Duodenal mucosa (tissue), 2 donors: ENCODE measurements at regions not wholly inside any gene's neighbourhood (a gene's known extent, or its start where the extent isn't known, plus 50 kb on each side); places are given as distances from the start of the nearest gene placed in this dataset.
"Not testable (repeated sequence)": the region's sequence is repeated elsewhere in the genome, so short reads cannot be mapped to it uniquely, and the experiment has no call there.

ENCODE experiments used
- H3K27ac ChIP-seq: one replicate; pipeline ENCODE4 v1.7.0; 2013; ENCODE audit warnings: low read depth, low read length
- H3K27me3 ChIP-seq, 2 donors: one replicate each; pipeline ENCODE4 v1.7.0; 2013; ENCODE audit warnings: low read length in 2 of 2, control low read depth in 1 of 2; ENCODE audit not compliant: insufficient read depth in 2 of 2, control insufficient read depth in 1 of 2
- H3K36me3 ChIP-seq, 2 donors: one replicate each; pipeline ENCODE4 v1.7.0; 2013; ENCODE audit warnings: low read length in 2 of 2, control low read depth in 1 of 2; ENCODE audit not compliant: insufficient read depth in 2 of 2, control insufficient read depth in 1 of 2
- H3K4me1 ChIP-seq, 2 donors: one replicate each; pipeline ENCODE4 v1.7.0; 2013; ENCODE audit warnings: low read length in 2 of 2, control low read depth in 1 of 2; ENCODE audit not compliant: insufficient read depth in 2 of 2, control insufficient read depth in 1 of 2
- H3K4me3 ChIP-seq, 2 donors: one replicate each; pipeline ENCODE4 v1.7.0; 2013; ENCODE audit warnings: low read length in 2 of 2, low read depth in 1 of 2
- H3K9ac ChIP-seq, 2 donors: one replicate each; pipeline ENCODE4 v1.7.0; 2013; ENCODE audit warnings: low read length in 2 of 2, low read depth in 1 of 2
- H3K9me3 ChIP-seq, 2 donors: one replicate each; pipeline ENCODE4 v1.7.0; 2013; ENCODE audit warnings: low read length in 2 of 2, control low read depth in 1 of 2; ENCODE audit not compliant: control insufficient read depth in 1 of 2

- H3K4me3 ChIP-seq: no peak overlapping the region
- no peak overlapping the region for H3K9ac ChIP-seq
- H3K27ac ChIP-seq: no peak overlapping the region
- H3K27me3 ChIP-seq: no peaks in the 10 kb centered on the region
- H3K9me3 ChIP-seq: no peaks in the 10 kb centered on the region
- no peaks in the 10 kb centered on the region for H3K36me3 ChIP-seq
- no peaks in the 10 kb centered on the region for H3K4me1 ChIP-seq
Observed at GRCh38 chr1:101438359-101438758, 201.5 kb downstream of the S1PR1 start.

DNA sequence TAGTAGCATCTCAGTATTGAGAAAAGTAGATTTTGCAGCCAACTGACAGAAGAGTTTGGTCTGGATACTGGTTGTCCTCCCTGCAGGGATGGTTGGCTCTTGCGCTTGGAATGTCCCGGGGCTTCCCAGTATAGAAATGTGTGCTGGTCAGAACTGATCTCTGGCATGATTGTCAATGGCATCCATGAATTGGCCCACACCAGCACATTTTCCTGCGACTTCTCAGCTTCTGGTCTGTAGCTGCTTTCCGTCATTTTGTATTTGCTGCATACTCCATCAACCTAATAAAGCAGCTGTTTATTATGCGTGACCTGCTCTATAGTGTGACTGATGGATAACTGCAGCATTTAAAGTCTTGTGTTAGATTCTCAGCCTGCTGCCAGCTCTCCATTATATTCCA is 203.7 kb downstream of the S1PR1 start:
- no peaks in the 10 kb centered on the region for H3K27me3 ChIP-seq
- no peaks in the 10 kb centered on the region for H3K9me3 ChIP-seq
- no peaks in the 10 kb centered on the region for H3K4me1 ChIP-seq
- H3K27ac ChIP-seq: no peak overlapping the region
- no peak overlapping the region for H3K9ac ChIP-seq
- H3K4me3 ChIP-seq: no peak overlapping the region
- no peaks in the 10 kb centered on the region for H3K36me3 ChIP-seq

DNA sequence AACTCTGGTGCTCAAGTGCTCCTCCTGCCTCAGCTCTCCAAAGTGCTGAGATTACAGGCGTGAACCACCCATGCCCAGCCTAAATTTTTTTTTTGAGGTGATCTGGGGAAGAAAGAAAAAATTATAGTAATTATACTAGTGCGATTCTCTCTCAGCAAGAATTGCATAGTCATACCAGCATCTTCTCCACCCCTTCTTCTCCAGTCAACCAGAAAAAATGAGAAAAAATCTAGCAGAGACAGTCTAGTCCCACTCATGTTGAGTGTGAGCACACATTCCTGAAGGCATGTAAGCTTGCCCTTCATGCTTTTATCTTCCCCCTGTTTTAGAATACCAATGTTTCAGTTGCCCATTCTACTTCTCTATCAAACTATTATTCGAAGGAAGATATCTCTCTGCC is 207.6 kb downstream of the S1PR1 start:
- Histone ChIP-seq H3K4me1 (no peaks in the 10 kb centered on the region), H3K9ac (no peak overlapping the region), H3K27me3 (no peaks in the 10 kb centered on the region), H3K4me3 (no peak overlapping the region), H3K36me3 (no peaks in the 10 kb centered on the region), H3K9me3 (no peaks in the 10 kb centered on the region), H3K27ac (no peak overlapping the region)

DNA sequence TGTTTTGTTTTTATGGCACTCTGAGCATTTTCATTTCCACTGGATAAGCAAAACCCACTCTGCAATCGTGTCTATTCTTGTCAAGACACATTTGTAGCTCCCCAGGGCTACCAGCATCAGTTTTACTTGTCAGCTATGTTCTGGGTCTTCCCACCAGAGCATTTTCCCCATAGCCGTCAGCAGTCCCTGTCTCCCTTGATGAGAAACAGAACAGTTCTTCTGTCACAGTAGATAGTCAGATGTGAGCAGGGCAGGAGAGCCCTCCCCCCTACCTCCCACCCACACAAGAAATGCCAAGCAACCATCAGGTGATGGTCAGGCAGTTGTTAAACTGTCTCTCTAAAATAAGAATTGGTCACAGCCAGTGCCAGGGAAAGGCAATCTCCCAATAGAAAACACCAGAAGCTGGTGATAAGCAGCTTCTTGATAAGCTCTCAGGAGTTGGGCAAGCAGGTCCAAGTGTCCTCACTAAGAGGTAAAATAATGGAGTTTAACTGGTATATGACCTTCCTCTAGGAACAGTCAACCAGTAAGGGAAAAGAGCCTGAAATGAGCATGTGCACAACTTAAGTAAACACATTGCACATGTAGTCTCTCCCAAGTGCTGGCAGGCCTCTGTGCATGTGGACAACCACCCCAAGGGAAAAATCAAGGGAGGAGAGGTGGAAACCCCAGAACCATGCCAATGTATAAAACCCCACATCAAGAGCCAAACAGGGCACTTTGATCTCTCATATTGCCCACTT is 208.2 kb downstream of the S1PR1 start:
- Histone ChIP-seq H3K4me1 (no peaks in the 10 kb centered on the region), H3K27ac (no peak overlapping the region), H3K4me3 (no peak overlapping the region), H3K9ac (no peak overlapping the region), H3K36me3 (no peaks in the 10 kb centered on the region), H3K9me3 (no peaks in the 10 kb centered on the region), H3K27me3 (no peaks in the 10 kb centered on the region)

DNA sequence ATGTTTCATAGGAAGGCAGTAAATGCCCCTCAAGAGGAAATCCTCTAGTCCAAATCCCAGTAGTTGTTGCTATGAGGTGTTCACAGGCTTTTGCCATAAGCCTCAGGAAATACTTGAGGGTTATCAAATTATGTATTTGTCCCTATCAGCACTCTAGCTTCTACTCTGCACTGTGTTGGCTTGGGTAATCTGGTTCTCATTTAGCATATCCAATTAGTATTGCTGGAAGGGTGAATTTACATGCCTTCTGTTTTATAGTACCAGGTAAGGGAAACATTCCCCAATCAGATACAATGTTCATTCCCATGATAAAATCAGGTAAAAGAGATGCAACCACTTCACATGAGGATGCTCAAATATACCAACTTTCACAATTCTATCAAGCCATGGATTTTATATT is 211.2 kb downstream of the S1PR1 start:
- Histone ChIP-seq H3K9ac (no peak overlapping the region), H3K36me3 (no peaks in the 10 kb centered on the region), H3K27ac (no peak overlapping the region), H3K27me3 (no peaks in the 10 kb centered on the region), H3K9me3 (no peaks in the 10 kb centered on the region), H3K4me3 (no peak overlapping the region), H3K4me1 (no peaks in the 10 kb centered on the region)

- not testable (repeated sequence) for H3K27ac ChIP-seq, H3K27me3 ChIP-seq, H3K9ac ChIP-seq, H3K4me1 ChIP-seq, H3K4me3 ChIP-seq, H3K9me3 ChIP-seq, H3K36me3 ChIP-seq
Observed at GRCh38 chr1:101450691-101451090, 213.9 kb downstream of the S1PR1 start.

DNA sequence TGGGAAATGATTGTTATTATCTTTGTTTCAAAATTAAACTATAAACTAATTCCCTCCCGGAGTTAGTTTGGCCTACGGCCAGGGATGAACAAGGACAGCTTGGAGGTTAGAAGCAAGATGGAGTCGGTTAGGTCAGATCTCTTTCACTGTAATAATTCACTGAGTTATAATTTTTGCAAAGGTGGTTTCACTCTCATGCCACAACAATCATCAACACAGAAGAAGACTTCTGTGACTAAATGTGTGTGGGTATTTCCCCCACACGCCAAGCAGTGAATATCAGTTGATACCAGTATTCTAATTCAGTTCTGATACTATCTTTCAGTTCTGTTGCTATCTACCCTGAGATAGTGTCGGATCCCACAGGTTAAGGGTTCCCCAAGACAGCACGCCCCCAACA is 215.1 kb downstream of the S1PR1 start:
- no peak overlapping the region for H3K4me3 ChIP-seq
- no peaks in the 10 kb centered on the region for H3K27me3 ChIP-seq
- no peaks in the 10 kb centered on the region for H3K9me3 ChIP-seq
- no peak overlapping the region for H3K9ac ChIP-seq
- H3K4me1 ChIP-seq: no peaks in the 10 kb centered on the region
- H3K36me3 ChIP-seq: no peaks in the 10 kb centered on the region
- H3K27ac ChIP-seq: no peak overlapping the region

DNA sequence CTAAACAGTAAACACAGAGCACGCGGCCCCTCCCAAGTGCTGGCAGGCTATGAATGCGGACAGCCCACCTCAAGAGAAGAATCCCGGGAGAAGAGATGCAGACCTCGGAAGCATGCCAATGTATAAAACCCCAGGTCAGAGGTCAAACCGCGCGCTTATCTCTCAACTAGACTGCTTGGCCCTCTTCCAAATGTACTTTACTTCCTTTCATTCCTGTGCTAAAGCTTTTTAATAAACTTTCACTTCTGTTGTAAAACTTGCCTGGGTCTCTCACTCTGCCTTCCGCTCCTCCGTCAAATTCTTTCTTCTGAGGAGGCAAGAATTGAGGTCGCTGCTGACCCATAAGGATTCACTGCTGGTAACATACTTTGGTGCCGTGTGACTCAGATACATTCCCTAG is 216.0 kb downstream of the S1PR1 start:
- Histone ChIP-seq H3K27me3 (no peaks in the 10 kb centered on the region), H3K36me3 (no peaks in the 10 kb centered on the region), H3K9ac (no peak overlapping the region), H3K9me3 (no peaks in the 10 kb centered on the region), H3K4me1 (no peaks in the 10 kb centered on the region), H3K4me3 (no peak overlapping the region), H3K27ac (no peak overlapping the region)

- Histone ChIP-seq H3K9ac (no peak overlapping the region), H3K27ac (no peak overlapping the region), H3K27me3 (no peaks in the 10 kb centered on the region), H3K9me3 (no peaks in the 10 kb centered on the region), H3K4me3 (no peak overlapping the region), H3K4me1 (no peaks in the 10 kb centered on the region), H3K36me3 (no peaks in the 10 kb centered on the region)
Observed at GRCh38 chr1:101453844-101454243, 217.0 kb downstream of the S1PR1 start.

DNA sequence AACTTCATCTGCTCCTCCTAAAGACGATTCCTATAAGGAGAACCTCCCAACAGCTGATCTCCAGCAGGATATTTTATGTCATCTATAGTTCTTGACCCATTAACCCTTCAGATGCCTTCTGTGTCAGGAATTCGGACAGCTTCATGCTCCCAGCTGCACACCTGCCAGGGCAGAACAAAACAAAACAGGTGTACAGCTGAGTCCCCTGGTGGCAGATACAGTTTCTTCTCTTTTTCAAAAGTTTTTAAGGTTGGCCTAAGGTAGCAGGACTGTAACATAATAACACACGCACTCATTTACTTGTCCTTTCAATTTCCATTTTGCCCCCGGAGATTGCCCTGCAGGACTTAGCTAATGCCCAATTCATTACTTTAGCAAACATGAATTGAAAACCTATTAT is 218.3 kb downstream of the S1PR1 start:
- H3K4me1 ChIP-seq: no peaks in the 10 kb centered on the region
- no peaks in the 10 kb centered on the region for H3K27me3 ChIP-seq
- H3K9me3 ChIP-seq: no peaks in the 10 kb centered on the region
- no peaks in the 10 kb centered on the region for H3K36me3 ChIP-seq
- H3K27ac ChIP-seq: no peak overlapping the region
- no peak overlapping the region for H3K9ac ChIP-seq
- H3K4me3 ChIP-seq: no peak overlapping the region

DNA sequence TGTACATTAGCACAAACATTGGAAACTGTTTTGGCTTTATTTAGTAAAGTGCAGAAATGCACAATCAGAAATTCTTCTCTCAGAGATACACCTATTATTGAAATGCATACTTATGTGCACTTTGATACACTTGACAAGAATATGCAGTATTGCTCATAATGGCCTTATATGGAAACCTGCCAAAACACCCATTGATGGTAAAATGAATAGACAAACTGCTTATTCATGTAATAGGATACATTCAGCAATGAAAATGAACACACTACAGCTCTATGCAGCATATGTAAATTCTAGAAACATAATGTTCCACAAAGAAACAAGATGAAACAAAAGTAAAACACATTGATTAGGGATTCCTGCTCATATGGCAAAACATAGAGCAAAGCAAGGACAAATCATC is 223.9 kb downstream of the S1PR1 start:
- H3K27me3 ChIP-seq: no peaks in the 10 kb centered on the region
- no peak overlapping the region for H3K9ac ChIP-seq
- H3K27ac ChIP-seq: no peak overlapping the region
- no peak overlapping the region for H3K4me3 ChIP-seq
- H3K36me3 ChIP-seq: no peaks in the 10 kb centered on the region
- no peaks in the 10 kb centered on the region for H3K9me3 ChIP-seq
- H3K4me1 ChIP-seq: no peaks in the 10 kb centered on the region
